ENCODE measurements at regions not wholly inside any gene's neighbourhood (a gene's known extent, or its start where the extent isn't known, plus 50 kb on each side); places are given as distances from the start of the nearest gene placed in this dataset.
"Not testable (repeated sequence)": the region's sequence is repeated elsewhere in the genome, so short reads cannot be mapped to it uniquely, and the experiment has no call there.

DNA sequence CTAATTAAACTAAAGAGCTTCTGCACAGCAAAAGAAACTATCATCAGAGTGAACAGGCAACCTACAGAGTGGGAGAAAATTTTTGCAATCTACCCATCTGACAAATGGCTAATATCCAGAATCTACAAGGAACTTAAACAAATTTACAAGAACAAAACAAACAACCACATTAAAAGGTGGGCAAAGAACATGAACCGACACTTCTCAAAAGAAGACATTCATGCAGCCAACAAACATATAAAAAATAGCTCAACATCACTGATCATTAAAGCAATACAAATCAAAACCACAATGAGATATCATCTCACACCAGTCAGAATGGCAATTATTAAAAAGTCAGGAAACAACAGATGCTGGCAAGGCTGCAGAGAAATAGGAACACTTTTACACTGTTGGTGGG, 84.6 kb upstream of the PARP8 start:
- TF ChIP-seq POLR2A (IDR thresholded peaks at IDR 0.05), result not testable (repeated sequence)
- TF ChIP-seq, protein P1, sequence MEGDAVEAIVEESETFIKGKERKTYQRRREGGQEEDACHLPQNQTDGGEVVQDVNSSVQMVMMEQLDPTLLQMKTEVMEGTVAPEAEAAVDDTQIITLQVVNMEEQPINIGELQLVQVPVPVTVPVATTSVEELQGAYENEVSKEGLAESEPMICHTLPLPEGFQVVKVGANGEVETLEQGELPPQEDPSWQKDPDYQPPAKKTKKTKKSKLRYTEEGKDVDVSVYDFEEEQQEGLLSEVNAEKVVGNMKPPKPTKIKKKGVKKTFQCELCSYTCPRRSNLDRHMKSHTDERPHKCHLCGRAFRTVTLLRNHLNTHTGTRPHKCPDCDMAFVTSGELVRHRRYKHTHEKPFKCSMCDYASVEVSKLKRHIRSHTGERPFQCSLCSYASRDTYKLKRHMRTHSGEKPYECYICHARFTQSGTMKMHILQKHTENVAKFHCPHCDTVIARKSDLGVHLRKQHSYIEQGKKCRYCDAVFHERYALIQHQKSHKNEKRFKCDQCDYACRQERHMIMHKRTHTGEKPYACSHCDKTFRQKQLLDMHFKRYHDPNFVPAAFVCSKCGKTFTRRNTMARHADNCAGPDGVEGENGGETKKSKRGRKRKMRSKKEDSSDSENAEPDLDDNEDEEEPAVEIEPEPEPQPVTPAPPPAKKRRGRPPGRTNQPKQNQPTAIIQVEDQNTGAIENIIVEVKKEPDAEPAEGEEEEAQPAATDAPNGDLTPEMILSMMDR (IDR thresholded peaks at IDR 0.05), result not testable (repeated sequence)
